ENCODE measurements at regions not wholly inside any gene's neighbourhood (a gene's known extent, or its start where the extent isn't known, plus 50 kb on each side); places are given as distances from the start of the nearest gene placed in this dataset.

DNA sequence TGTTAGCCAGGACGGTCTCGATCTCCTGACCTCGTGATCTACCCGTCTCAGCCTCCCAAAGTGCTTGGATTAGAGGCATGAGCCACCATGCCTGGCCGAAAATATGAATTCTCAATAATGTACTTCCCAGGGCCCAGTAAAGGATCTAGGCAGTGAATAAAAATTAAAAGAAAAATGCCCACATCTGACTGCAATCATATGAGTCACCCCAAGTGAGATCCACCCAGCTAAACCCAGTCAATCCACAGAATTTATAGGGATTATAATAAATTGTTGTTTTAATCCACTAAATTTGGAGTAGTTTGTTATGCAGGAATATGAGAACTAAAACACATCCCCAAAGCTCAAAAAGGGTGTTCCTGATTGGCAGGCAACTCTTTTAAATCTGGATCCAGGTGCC, 93.5 kb upstream of the STK39 start:
- TF ChIP-seq, protein P1, sequence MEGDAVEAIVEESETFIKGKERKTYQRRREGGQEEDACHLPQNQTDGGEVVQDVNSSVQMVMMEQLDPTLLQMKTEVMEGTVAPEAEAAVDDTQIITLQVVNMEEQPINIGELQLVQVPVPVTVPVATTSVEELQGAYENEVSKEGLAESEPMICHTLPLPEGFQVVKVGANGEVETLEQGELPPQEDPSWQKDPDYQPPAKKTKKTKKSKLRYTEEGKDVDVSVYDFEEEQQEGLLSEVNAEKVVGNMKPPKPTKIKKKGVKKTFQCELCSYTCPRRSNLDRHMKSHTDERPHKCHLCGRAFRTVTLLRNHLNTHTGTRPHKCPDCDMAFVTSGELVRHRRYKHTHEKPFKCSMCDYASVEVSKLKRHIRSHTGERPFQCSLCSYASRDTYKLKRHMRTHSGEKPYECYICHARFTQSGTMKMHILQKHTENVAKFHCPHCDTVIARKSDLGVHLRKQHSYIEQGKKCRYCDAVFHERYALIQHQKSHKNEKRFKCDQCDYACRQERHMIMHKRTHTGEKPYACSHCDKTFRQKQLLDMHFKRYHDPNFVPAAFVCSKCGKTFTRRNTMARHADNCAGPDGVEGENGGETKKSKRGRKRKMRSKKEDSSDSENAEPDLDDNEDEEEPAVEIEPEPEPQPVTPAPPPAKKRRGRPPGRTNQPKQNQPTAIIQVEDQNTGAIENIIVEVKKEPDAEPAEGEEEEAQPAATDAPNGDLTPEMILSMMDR (IDR thresholded peaks at IDR 0.05; ENCODE audit: low read length), result no peak
- TF ChIP-seq EZH2 (optimal IDR thresholded peaks at IDR 0.05; ENCODE audit: low read depth, low read length), result no peak
- TF ChIP-seq EZH2phosphoT487 (IDR thresholded peaks at IDR 0.05; ENCODE audit: low read length), result no peak
